ENCODE measurements at regions not wholly inside any gene's neighbourhood (a gene's known extent, or its start where the extent isn't known, plus 50 kb on each side); places are given as distances from the start of the nearest gene placed in this dataset.
"Not testable (repeated sequence)": the region's sequence is repeated elsewhere in the genome, so short reads cannot be mapped to it uniquely, and the experiment has no call there.

- DNase-seq: no peak
Measured at GRCh38 chr3:75321060-75321459, 343.1 kb upstream of the FRG2C start.

- not testable (repeated sequence) for DNase-seq
Measured at GRCh38 chr3:75323936-75324335, 340.2 kb upstream of the FRG2C start.

GRCh38 chr3:75325716-75326115 lies 338.4 kb upstream of the FRG2C start:
- no peak for DNase-seq

- no peak for DNase-seq
Measured at GRCh38 chr3:75327453-75327852, 336.7 kb upstream of the FRG2C start.

- no peak for DNase-seq
Measured at GRCh38 chr3:75329476-75330097, 334.5 kb upstream of the FRG2C start.

GRCh38 chr3:75330446-75330845 lies 333.7 kb upstream of the FRG2C start:
- DNase-seq: not testable (repeated sequence)

- DNase-seq: not testable (repeated sequence)
Measured at GRCh38 chr3:75332090-75332489, 332.0 kb upstream of the FRG2C start.

GRCh38 chr3:75332794-75333193 lies 331.3 kb upstream of the FRG2C start:
- DNase-seq: peak; percentile 9

GRCh38 chr3:75334299-75334698 lies 329.8 kb upstream of the FRG2C start:
- DNase-seq: no peak

GRCh38 chr3:75337226-75337900 lies 326.8 kb upstream of the FRG2C start:
- no peak for DNase-seq

- DNase-seq: no peak
Measured at GRCh38 chr3:75338342-75338741, 325.8 kb upstream of the FRG2C start.

- DNase-seq: no peak
Measured at GRCh38 chr3:75341324-75342067, 322.6 kb upstream of the FRG2C start.

- no peak for DNase-seq
Measured at GRCh38 chr3:75342425-75342824, 321.7 kb upstream of the FRG2C start.

GRCh38 chr3:75350536-75350935 lies 313.6 kb upstream of the FRG2C start:
- not testable (repeated sequence) for DNase-seq

- peak; percentile 36 for DNase-seq
Measured at GRCh38 chr3:75362086-75362784, 301.9 kb upstream of the FRG2C start.

GRCh38 chr3:75372964-75373363 lies 291.2 kb upstream of the FRG2C start:
- DNase-seq: not testable (repeated sequence)

- not testable (repeated sequence) for DNase-seq
Measured at GRCh38 chr3:75379840-75380239, 284.3 kb upstream of the FRG2C start.

GRCh38 chr3:75380276-75380771 lies 283.8 kb upstream of the FRG2C start:
- no peak for DNase-seq

- DNase-seq: not testable (repeated sequence)
Measured at GRCh38 chr3:75384016-75384415, 280.1 kb upstream of the FRG2C start.

- not testable (repeated sequence) for DNase-seq
Measured at GRCh38 chr3:75388486-75389124, 275.5 kb upstream of the FRG2C start.

GRCh38 chr3:75393288-75393694 lies 270.8 kb upstream of the FRG2C start:
- DNase-seq: not testable (repeated sequence)

- not testable (repeated sequence) for DNase-seq
Measured at GRCh38 chr3:75394102-75394501, 270.0 kb upstream of the FRG2C start.

Measured in renal pelvis (tissue), 1 donor.